ENCODE measurements at regions not wholly inside any gene's neighbourhood (a gene's known extent, or its start where the extent isn't known, plus 50 kb on each side); places are given as distances from the start of the nearest gene placed in this dataset.

DNA sequence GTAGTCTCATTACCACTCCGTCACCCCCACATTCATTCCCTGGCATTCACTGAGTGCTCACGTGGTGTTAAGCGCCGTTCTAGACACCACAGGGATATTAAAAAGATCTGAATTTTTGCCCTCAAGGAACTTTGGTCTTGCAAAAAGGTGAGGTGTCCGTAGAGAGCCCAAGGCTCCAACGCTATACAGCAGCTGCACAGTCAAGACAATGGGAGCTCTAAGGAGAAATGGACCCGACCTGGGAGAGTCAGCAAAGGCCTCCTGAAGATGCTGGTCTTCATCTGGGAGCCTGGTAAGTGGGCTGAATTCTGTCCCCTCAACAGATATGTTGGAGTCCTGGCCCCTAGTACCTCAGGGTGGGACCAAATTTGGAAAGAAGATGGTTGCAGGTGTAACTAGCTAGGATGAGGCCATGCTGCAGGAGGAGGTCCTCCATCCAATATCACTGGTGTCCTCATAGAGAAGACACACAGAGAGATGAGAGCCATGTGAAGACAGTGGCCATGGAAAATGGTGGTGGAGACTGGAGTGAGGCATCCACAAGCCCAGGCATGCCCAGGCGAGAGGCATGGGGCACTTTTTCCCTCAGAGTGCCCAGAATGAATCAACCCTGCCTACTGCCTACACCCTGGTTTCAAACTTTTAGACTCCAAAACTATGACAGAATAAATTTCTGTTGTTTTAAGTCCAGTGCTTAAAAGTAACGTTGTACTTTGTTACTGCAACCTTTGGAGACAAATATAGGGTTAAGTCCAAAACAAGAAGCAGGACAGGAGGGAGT lies 247.3 kb downstream of the TTC32 start:
- TF ChIP-seq CTCF (IDR thresholded peaks at IDR 0.05): no peak
- ATAC-seq (ENCODE audit: low FRiP score) (no peak), DNase-seq (ENCODE audit: low spot score) (no peak)

- no peak for TF ChIP-seq CTCF (IDR thresholded peaks at IDR 0.05)
- DNase-seq (ENCODE audit: low spot score) (no peak), ATAC-seq (ENCODE audit: low FRiP score) (no peak)
Measured at GRCh38 chr2:19653509-19653908, 248.3 kb downstream of the TTC32 start.

DNA sequence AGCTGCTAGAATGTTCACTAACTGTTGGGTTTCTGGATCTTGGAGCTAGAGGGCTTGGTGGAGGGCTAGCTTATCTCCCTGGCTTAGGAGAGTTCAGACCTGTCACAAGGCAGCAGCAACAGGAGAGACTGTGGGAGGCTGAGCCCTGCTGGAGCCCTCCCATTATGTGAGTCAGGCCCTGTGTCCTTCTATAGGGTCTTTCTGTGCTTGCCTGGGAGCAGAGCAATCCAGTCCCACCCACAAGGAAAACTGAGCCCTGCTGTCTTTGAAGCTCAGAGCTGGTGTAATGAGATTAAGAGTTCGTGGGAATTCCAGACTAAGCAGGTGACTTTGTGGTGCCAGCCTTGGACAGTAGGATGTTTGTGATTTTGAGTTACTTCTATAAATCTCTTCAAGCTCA lies 249.0 kb downstream of the TTC32 start:
- ATAC-seq (ENCODE audit: low FRiP score): no peak
- DNase-seq (ENCODE audit: low spot score): no peak
- TF ChIP-seq CTCF (IDR thresholded peaks at IDR 0.05): no peak

DNA sequence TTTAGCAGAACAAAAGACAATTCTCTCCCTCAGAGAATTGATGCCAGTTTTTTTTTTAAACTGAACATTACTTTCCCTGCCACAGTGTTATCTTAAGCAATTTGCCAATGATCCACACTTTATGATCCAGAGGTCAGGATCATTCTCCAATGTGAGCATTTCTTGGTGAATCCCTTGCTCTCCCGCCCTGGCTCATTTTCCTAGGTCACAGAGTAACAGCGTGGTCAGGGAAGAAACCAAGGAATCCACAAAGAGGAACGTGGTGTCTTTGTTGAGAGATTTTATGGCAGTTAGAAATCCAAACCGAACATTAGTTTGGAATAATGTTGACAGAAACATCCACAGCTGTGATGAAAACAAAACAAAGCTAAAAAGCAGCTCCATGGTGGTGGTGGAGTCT lies 250.3 kb downstream of the TTC32 start:
- no peak for DNase-seq (ENCODE audit: low spot score)
- ATAC-seq (ENCODE audit: low FRiP score): no peak
- no peak for TF ChIP-seq CTCF (IDR thresholded peaks at IDR 0.05)

- no peak for DNase-seq (ENCODE audit: low spot score)
- TF ChIP-seq CTCF (IDR thresholded peaks at IDR 0.05): no peak
- peak; percentile 84 for ATAC-seq (ENCODE audit: low FRiP score)
Measured at GRCh38 chr2:19649785-19650380, 251.9 kb downstream of the TTC32 start.

- DNase-seq (ENCODE audit: low spot score): no peak
Measured at GRCh38 chr2:19649142-19649541, 252.6 kb downstream of the TTC32 start.

More at GRCh38 chr2:19649142-19649541, 252.6 kb downstream of the TTC32 start:
- ATAC-seq (ENCODE audit: low FRiP score): no peak
- TF ChIP-seq CTCF (IDR thresholded peaks at IDR 0.05): no peak

Measured in omental fat pad (tissue), 3 donors.